Nephron progenitor cell (in vitro differentiated cells): ENCODE measurements at regions not wholly inside any gene's neighbourhood (a gene's known extent, or its start where the extent isn't known, plus 50 kb on each side); places are given as distances from the start of the nearest gene placed in this dataset.

Experiments
- DNase-seq: peaks from one replicate; pipeline ENCODE4 v3.0.0; 2021
- H3K27ac Mint-ChIP-seq: 2 replicates; pipeline ENCODE4 v1.8.0; 2021; ENCODE audit warnings: mild to moderate bottlenecking, moderate library complexity, mixed read lengths
- H3K27me3 Mint-ChIP-seq: 2 replicates; pipeline ENCODE4 v1.8.0; 2021; ENCODE audit warnings: mild to moderate bottlenecking, low read depth, mixed read lengths; ENCODE audit not compliant: poor library complexity
- H3K36me3 Mint-ChIP-seq: 2 replicates; pipeline ENCODE4 v1.8.0; 2021; ENCODE audit warnings: low read depth, mixed read lengths
- H3K4me1 Mint-ChIP-seq: 2 replicates; pipeline ENCODE4 v1.8.0; 2021; ENCODE audit warnings: mixed read lengths
- H3K4me3 Mint-ChIP-seq: 2 replicates; pipeline ENCODE4 v1.8.0; 2021; ENCODE audit warnings: mild to moderate bottlenecking, moderate library complexity, mixed read lengths
- H3K9me3 Mint-ChIP-seq: 2 replicates; pipeline ENCODE4 v1.8.0; 2021; ENCODE audit warnings: mild to moderate bottlenecking, moderate library complexity, mixed read lengths
- TF ChIP-seq, protein P1 (sequence below): fragments of 200-600 bp; sonication (generic); IDR thresholded peaks from 2 replicates; pipeline ENCODE4 v1.5.0; 2021; ENCODE audit warnings: antibody characterized with exemption

DNA sequence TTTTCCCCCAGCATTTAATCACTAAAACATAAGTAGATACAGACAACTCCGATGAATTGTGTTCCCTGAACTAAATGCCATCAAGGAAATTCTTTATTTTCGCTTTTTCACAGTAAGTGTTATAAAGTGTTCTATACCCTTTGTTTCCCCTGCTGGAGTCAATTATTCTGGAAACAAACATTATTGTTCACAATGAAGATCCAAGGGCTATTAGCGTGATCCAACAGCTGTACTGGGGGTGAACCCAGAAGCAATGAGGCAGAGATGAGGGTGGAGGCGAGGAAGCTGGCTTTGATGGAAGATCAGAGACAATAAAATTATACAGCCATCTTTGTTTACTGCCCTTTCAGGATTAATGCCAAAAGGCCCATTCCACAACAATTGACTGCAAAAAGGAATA, 250.3 kb upstream of the IGF1R start:
- Mint-ChIP-seq H3K4me1 (peaks cover 4% of the 10 kb centered on the region), H3K4me3 (no peak overlapping the region), H3K36me3 (no peaks in the 10 kb centered on the region), H3K27me3 (peaks cover 7% of the 10 kb centered on the region), H3K27ac (no peak overlapping the region), H3K9me3 (no peaks in the 10 kb centered on the region)
- DNase-seq = no peak
- TF ChIP-seq, protein P1, sequence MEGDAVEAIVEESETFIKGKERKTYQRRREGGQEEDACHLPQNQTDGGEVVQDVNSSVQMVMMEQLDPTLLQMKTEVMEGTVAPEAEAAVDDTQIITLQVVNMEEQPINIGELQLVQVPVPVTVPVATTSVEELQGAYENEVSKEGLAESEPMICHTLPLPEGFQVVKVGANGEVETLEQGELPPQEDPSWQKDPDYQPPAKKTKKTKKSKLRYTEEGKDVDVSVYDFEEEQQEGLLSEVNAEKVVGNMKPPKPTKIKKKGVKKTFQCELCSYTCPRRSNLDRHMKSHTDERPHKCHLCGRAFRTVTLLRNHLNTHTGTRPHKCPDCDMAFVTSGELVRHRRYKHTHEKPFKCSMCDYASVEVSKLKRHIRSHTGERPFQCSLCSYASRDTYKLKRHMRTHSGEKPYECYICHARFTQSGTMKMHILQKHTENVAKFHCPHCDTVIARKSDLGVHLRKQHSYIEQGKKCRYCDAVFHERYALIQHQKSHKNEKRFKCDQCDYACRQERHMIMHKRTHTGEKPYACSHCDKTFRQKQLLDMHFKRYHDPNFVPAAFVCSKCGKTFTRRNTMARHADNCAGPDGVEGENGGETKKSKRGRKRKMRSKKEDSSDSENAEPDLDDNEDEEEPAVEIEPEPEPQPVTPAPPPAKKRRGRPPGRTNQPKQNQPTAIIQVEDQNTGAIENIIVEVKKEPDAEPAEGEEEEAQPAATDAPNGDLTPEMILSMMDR = no peak

DNA sequence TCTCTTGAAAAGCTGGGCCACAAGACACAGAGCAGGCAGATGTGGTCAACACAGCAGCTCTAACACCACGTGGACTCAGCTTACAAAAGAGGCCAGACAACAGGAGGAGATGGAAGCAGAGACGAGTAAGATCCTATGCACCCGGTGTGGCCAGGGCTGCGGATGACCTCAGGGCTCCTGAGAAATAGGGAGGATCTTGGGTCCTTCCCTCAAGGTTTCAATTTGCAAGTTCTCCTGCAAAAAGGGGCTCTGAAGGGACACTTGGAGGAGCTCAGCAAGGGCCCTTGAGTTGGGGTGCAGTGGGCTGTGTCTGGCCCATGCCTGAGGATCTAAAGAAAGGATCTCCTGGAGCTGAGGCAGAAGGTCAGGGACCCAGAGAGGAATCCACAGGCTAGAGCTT, 249.5 kb upstream of the IGF1R start:
- Mint-ChIP-seq H3K4me3 (no peak overlapping the region), H3K36me3 (no peaks in the 10 kb centered on the region), H3K27ac (no peak overlapping the region), H3K4me1 (peaks cover 4% of the 10 kb centered on the region), H3K27me3 (peaks cover 7% of the 10 kb centered on the region), H3K9me3 (no peaks in the 10 kb centered on the region)
- no peak for DNase-seq
- TF ChIP-seq, protein P1 = no peak

DNA sequence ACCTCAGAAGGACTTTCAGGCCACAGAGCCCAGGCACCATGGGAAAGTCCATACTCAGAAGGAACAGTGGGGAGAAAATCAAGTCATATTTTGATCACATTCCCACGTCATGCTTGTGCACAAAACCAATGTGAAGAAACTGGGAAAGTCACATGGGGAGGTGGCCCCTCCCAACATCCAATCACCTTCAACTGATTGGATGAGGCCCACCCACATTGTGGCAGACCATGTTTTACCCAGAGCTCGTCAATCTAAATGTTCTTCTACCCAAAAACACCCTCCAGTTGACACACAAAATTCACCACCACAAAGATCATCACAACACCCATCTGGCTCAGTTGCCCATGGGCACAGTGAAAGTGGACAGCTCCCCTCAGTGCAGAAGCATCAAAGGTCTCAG, 248.2 kb upstream of the IGF1R start:
- peaks cover 3% of the 10 kb centered on the region for H3K27me3 Mint-ChIP-seq
- no peak overlapping the region for H3K27ac Mint-ChIP-seq
- TF ChIP-seq, protein P1 = no peak
- no peak overlapping the region for H3K4me3 Mint-ChIP-seq
- no peak for DNase-seq
- H3K4me1 Mint-ChIP-seq = peaks cover 4% of the 10 kb centered on the region
- no peaks in the 10 kb centered on the region for H3K9me3 Mint-ChIP-seq
- no peaks in the 10 kb centered on the region for H3K36me3 Mint-ChIP-seq

- peaks cover 4% of the 10 kb centered on the region for H3K4me1 Mint-ChIP-seq
- H3K9me3 Mint-ChIP-seq = no peaks in the 10 kb centered on the region
- no peak overlapping the region for H3K27ac Mint-ChIP-seq
- no peak for DNase-seq
- H3K4me3 Mint-ChIP-seq = no peak overlapping the region
- TF ChIP-seq, protein P1 = no peak
- no peaks in the 10 kb centered on the region for H3K36me3 Mint-ChIP-seq
- peaks cover 3% of the 10 kb centered on the region for H3K27me3 Mint-ChIP-seq
Measured at GRCh38 chr15:98401029-98401428, 247.3 kb upstream of the IGF1R start.

GRCh38 chr15:98402486-98402885, 245.9 kb upstream of the IGF1R start:
- DNase-seq = no peak
- Mint-ChIP-seq H3K4me3 (no peak overlapping the region), H3K36me3 (no peaks in the 10 kb centered on the region), H3K9me3 (no peaks in the 10 kb centered on the region), H3K27me3 (peaks cover under 1% of the 10 kb centered on the region), H3K27ac (no peak overlapping the region), H3K4me1 (peaks cover 4% of the 10 kb centered on the region)
- TF ChIP-seq, protein P1 = no peak

DNA sequence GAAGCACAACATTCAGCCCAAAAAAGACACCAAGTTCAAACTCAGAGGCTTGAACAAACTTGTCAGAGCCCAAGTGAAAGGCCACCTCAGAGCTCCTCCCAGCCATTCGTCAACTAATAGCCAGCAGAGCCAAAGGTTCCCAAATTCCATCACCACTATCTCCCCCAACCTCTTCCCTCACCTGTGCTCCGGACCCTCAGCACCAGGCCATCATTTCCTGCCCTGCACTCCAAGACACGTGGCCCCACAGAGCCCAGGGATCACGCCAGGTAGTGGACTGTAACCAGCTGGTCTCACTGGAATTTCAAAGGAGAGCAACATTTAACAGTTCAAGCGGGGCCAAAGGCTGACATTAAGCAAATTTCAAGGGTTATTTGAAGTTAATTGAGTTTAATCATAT, 245.2 kb upstream of the IGF1R start:
- TF ChIP-seq, protein P1 = no peak
- no peaks in the 10 kb centered on the region for H3K4me1 Mint-ChIP-seq
- H3K27ac Mint-ChIP-seq = no peak overlapping the region
- H3K4me3 Mint-ChIP-seq = no peak overlapping the region
- no peak for DNase-seq
- no peaks in the 10 kb centered on the region for H3K36me3 Mint-ChIP-seq
- H3K9me3 Mint-ChIP-seq = no peaks in the 10 kb centered on the region
- peaks cover 2% of the 10 kb centered on the region for H3K27me3 Mint-ChIP-seq
